ENCODE measurements at regions not wholly inside any gene's neighbourhood (a gene's known extent, or its start where the extent isn't known, plus 50 kb on each side); places are given as distances from the start of the nearest gene placed in this dataset.
A peak's percentile ranks its signal among the peaks of the same experiment; 100 is the strongest.

- TF ChIP-seq POLR2AphosphoS5 (IDR thresholded peaks at IDR 0.05; ENCODE audit: low read depth) (no peak), CTCF (IDR thresholded peaks at IDR 0.05; ENCODE audit: insufficient read depth, low read length) (no peak), GABPA (IDR thresholded peaks at IDR 0.05; ENCODE audit: low read depth) (no peak), REST (IDR thresholded peaks at IDR 0.05; ENCODE audit: insufficient replicate concordance, low read depth) (no peak), SPI1 (IDR thresholded peaks at IDR 0.05; ENCODE audit: borderline replicate concordance, low read depth) (no peak)
- H3K4me3 ChIP-seq (replicated peaks; ENCODE audit: insufficient read depth, low read length), result no peak overlapping the region
- no peaks in the 10 kb centered on the region for H3K27me3 ChIP-seq (ENCODE audit: insufficient read depth, poor library complexity, severe bottlenecking)
- H3K27ac ChIP-seq (replicated peaks), result no peak overlapping the region
- no peak for DNase-seq (ENCODE audit: low read depth in 1 of 2, low spot score in 1 of 2)
These were observed 84.2 kb upstream of the MARCKS start for GRCh38 chr6:113772961-113773360.

DNA sequence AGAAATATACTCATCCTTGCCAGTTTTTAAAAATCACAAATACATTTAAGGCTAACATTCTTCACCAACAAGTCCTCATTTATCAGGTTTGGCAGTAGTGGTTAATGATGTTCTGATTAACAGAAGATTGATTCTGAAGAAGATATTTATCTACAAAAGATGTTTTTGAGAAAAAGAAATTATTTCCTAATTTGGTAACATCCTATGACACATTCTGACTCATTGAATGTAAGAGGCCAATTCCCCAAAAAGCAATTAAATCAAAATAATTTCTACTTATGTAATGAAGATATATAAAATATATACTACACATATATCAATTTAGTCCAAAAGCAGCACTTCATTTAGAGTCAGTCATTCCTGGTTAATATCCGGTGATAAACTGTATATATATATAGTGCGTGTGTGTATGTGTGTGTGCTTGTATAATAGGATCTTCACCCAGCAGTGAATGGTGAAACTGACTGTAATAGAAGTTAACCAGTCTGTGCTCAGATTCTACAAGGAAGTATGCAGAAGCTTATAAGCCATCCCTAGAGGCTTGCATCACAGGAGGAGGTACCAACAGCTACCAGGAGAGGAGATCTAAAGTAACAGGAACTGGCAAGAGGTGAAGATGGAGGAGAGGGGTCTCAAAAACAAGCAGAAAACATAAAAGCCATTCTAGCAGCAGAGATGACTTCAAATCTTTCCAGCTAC lies 82.9 kb upstream of the MARCKS start:
- no peaks in the 10 kb centered on the region for H3K27me3 ChIP-seq (ENCODE audit: insufficient read depth, poor library complexity, severe bottlenecking)
- peak; percentile 38 to 84 for DNase-seq (ENCODE audit: low read depth in 1 of 2, low spot score in 1 of 2)
- H3K4me3 ChIP-seq (replicated peaks; ENCODE audit: insufficient read depth, low read length), result no peak overlapping the region
- TF ChIP-seq GABPA (IDR thresholded peaks at IDR 0.05; ENCODE audit: low read depth), result no peak
- TF ChIP-seq REST (IDR thresholded peaks at IDR 0.05; ENCODE audit: insufficient replicate concordance, low read depth), result no peak
- TF ChIP-seq SPI1 (IDR thresholded peaks at IDR 0.05; ENCODE audit: borderline replicate concordance, low read depth), result no peak; the same call in 1 of the 2 replicates
- no peak for TF ChIP-seq CTCF (IDR thresholded peaks at IDR 0.05; ENCODE audit: insufficient read depth, low read length)
- no peak for TF ChIP-seq POLR2AphosphoS5 (IDR thresholded peaks at IDR 0.05; ENCODE audit: low read depth)
- H3K27ac ChIP-seq (replicated peaks), result no peak overlapping the region

DNA sequence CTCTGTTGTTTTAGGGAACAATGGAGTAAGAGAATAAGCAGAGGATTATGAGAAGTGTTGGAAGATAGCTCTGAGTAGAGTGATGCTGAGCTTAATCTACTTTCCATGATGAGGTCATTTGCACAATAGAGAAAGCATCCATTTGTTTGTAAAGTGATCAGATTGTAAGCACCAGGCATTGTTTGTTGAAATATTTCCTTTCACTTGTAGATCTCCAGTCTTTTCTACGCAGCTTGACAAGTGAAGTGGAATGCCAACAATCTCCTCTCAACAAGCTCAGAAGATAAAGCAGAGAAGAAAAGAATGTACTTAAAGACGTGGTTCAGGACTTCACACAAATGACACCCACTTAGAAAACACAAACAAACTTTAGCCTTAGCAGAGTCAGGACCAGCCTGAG lies 80.1 kb upstream of the MARCKS start:
- Histone ChIP-seq H3K27me3 (ENCODE audit: insufficient read depth, poor library complexity, severe bottlenecking) (no peaks in the 10 kb centered on the region), H3K4me3 (replicated peaks; ENCODE audit: insufficient read depth, low read length) (no peak overlapping the region), H3K27ac (replicated peaks) (no peak overlapping the region)
- DNase-seq (ENCODE audit: low read depth in 1 of 2, low spot score in 1 of 2), result no peak
- TF ChIP-seq REST (IDR thresholded peaks at IDR 0.05; ENCODE audit: insufficient replicate concordance, low read depth) (no peak), CTCF (IDR thresholded peaks at IDR 0.05; ENCODE audit: insufficient read depth, low read length) (no peak), POLR2AphosphoS5 (IDR thresholded peaks at IDR 0.05; ENCODE audit: low read depth) (no peak), GABPA (IDR thresholded peaks at IDR 0.05; ENCODE audit: low read depth) (no peak), SPI1 (IDR thresholded peaks at IDR 0.05; ENCODE audit: borderline replicate concordance, low read depth) (no peak)
